HS-27A (cell line): ENCODE measurements at regions not wholly inside any gene's neighbourhood (a gene's known extent, or its start where the extent isn't known, plus 50 kb on each side); places are given as distances from the start of the nearest gene placed in this dataset.

ENCODE experiments used
- DNase-seq: peaks from one replicate; pipeline ENCODE4 v3.0.0-alpha.2; 2012; ENCODE audit warnings: low read depth, missing footprints

- DNase-seq: no peak
Observed at GRCh38 chr15:39313467-39313866, 267.4 kb upstream of the THBS1 start.

- no peak for DNase-seq
Observed at GRCh38 chr15:39313881-39314280, 267.0 kb upstream of the THBS1 start.

GRCh38 chr15:39315206-39315850 lies 265.6 kb upstream of the THBS1 start:
- DNase-seq: no peak

- DNase-seq: no peak
Observed at GRCh38 chr15:39317225-39317624, 263.7 kb upstream of the THBS1 start.

GRCh38 chr15:39318231-39318630 lies 262.6 kb upstream of the THBS1 start:
- no peak for DNase-seq

- no peak for DNase-seq
Observed at GRCh38 chr15:39320355-39320754, 260.5 kb upstream of the THBS1 start.

GRCh38 chr15:39320886-39321285 lies 260.0 kb upstream of the THBS1 start:
- no peak for DNase-seq

GRCh38 chr15:39321977-39322376 lies 258.9 kb upstream of the THBS1 start:
- no peak for DNase-seq

- no peak for DNase-seq
Observed at GRCh38 chr15:39323157-39323556, 257.7 kb upstream of the THBS1 start.

- DNase-seq: no peak
Observed at GRCh38 chr15:39323706-39324105, 257.2 kb upstream of the THBS1 start.

- no peak for DNase-seq
Observed at GRCh38 chr15:39326306-39326975, 254.4 kb upstream of the THBS1 start.

- no peak for DNase-seq
Observed at GRCh38 chr15:39327005-39327730, 253.7 kb upstream of the THBS1 start.

GRCh38 chr15:39330061-39330460 lies 250.8 kb upstream of the THBS1 start:
- no peak for DNase-seq

- DNase-seq: no peak
Observed at GRCh38 chr15:39331584-39331983, 249.3 kb upstream of the THBS1 start.

GRCh38 chr15:39332846-39333245 lies 248.0 kb upstream of the THBS1 start:
- DNase-seq: no peak

- DNase-seq: no peak
Observed at GRCh38 chr15:39333393-39333792, 247.5 kb upstream of the THBS1 start.

- DNase-seq: no peak
Observed at GRCh38 chr15:39333896-39334295, 247.0 kb upstream of the THBS1 start.

GRCh38 chr15:39336926-39337325 lies 244.0 kb upstream of the THBS1 start:
- DNase-seq: no peak

GRCh38 chr15:39338251-39338650 lies 242.6 kb upstream of the THBS1 start:
- no peak for DNase-seq

- no peak for DNase-seq
Observed at GRCh38 chr15:39340903-39341645, 239.8 kb upstream of the THBS1 start.

- DNase-seq: no peak
Observed at GRCh38 chr15:39344662-39345141, 236.2 kb upstream of the THBS1 start.

- no peak for DNase-seq
Observed at GRCh38 chr15:39345176-39345575, 235.7 kb upstream of the THBS1 start.
